ENCODE measurements at regions not wholly inside any gene's neighbourhood (a gene's known extent, or its start where the extent isn't known, plus 50 kb on each side); places are given as distances from the start of the nearest gene placed in this dataset.

DNA sequence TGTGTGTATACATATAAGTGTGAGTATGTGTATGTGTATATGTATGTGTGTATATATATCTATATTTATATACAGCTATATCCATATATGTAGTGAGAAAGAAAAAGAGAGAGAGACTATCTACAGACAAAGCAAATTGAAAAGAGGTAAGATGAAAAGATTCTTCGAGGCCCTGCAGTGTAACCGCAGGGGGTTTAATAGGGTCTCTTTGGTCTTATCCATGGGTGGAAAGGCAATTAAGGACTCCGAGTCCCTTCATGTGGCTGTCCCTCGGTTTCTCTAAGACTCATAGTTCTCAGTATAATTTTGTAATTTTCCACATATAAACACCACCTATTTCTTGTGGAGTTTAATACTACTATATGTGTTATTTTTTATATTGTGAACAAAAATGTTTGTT lies 50.6 kb upstream of the JAZF1 start:
- no peak for DNase-seq (ENCODE audit: extremely low spot score)
- 96% methylated on average over 4 of the region's 4 CpGs for WGBS
- H3K4me1 ChIP-seq (ENCODE audit: insufficient read depth): no peaks in the 10 kb centered on the region
- H3K4me3 ChIP-seq (ENCODE audit: low read depth, low read length): no peak overlapping the region
- H3K36me3 ChIP-seq (ENCODE audit: insufficient read depth): no peaks in the 10 kb centered on the region
- no peak overlapping the region for H3K27ac ChIP-seq (ENCODE audit: low read depth)

DNA sequence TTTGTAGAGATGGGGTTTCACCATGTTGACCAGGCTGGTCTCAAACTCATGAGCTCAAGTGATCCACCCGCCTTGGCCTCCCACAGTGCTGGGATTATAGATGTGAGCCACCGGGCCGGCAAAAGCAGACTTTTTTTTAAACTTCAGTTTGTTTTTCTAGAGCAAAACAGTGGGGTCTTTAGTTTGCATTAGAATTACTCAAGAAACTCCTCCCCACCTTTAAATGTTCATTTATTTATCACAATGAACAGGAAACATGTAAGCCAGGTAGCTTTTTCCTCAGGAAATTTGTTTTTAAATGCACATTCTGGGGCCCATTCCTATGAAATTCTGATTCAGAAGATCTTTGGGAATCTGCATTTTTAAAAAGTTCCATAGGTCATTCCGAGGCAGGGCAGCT lies 56.0 kb upstream of the JAZF1 start:
- Histone ChIP-seq H3K4me1 (ENCODE audit: insufficient read depth) (no peaks in the 10 kb centered on the region), H3K36me3 (ENCODE audit: insufficient read depth) (no peaks in the 10 kb centered on the region), H3K4me3 (ENCODE audit: low read depth, low read length) (no peak overlapping the region), H3K27ac (ENCODE audit: low read depth) (no peak overlapping the region)
- 87% methylated on average over 4 of the region's 4 CpGs for WGBS
- DNase-seq (ENCODE audit: extremely low spot score): no peak

DNA sequence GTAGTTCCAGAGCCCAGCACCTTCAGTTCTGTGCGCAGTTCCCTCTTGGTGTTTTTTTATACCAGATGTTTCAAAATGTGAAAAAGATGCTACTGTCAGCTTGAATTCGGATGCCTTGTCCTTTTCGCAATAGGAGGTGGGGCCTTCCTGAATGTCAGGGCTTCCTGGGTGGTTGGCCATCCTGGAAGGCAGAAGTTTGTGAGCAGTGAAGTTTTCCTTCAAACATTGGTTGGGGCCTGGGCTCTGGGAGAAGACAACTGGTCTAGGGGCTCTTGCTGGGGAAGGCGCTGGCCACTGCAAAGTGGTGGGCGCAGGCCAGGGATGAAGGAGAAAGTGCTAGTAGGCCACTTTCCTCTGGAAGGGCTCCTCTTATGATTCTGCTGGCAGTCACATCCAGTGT lies 56.8 kb upstream of the JAZF1 start:
- Histone ChIP-seq H3K36me3 (ENCODE audit: insufficient read depth) (no peaks in the 10 kb centered on the region), H3K4me1 (ENCODE audit: insufficient read depth) (no peaks in the 10 kb centered on the region), H3K27ac (ENCODE audit: low read depth) (no peak overlapping the region), H3K4me3 (ENCODE audit: low read depth, low read length) (no peak overlapping the region)
- 74% methylated on average over 5 of the region's 5 CpGs for WGBS
- DNase-seq (ENCODE audit: extremely low spot score): no peak

DNA sequence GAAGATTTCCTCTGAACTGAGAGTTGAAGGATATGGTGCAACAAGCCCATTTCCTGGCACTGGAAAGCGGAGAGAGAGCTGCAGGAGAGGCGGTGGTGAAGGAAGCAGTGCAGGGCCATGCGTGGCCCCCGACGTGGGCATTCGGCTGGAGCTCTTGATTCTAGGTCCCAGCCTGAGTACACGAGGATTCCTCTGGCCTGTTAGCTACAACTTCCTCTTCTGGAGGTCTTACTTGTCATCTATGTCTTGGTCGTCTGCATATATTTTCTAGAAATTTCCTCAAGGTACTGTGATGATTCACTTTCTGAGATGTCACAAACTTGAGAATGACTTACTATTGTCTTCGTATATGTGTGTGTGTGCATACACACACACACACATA lies 59.2 kb upstream of the JAZF1 start:
- Histone ChIP-seq H3K4me3 (ENCODE audit: low read depth, low read length) (no peak overlapping the region), H3K27ac (ENCODE audit: low read depth) (no peak overlapping the region), H3K4me1 (ENCODE audit: insufficient read depth) (no peaks in the 10 kb centered on the region), H3K36me3 (ENCODE audit: insufficient read depth) (no peaks in the 10 kb centered on the region)
- 84% methylated on average over 9 of the region's 9 CpGs for WGBS
- DNase-seq (ENCODE audit: extremely low spot score): no peak

DNA sequence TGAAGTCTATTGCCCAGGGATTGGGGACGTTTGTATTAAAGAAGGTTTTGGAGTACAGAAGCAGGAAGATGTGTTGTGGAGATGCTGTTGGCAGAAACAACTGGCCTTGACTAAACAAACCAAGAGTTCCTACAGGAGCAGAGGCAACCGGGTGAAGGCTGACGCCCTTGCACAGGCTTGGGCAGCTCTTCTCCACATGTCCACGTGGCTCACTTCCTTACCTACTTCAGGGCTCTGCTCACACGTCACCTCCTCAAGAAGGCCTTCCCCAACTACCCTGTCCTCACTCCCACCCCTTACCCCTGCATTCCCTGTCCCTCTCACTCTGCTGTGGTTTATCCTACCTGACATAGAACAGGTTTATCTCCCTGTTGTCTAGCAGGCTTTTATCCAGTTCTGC lies 59.9 kb upstream of the JAZF1 start:
- DNase-seq (ENCODE audit: extremely low spot score): no peak
- Histone ChIP-seq H3K4me3 (ENCODE audit: low read depth, low read length) (no peak overlapping the region), H3K36me3 (ENCODE audit: insufficient read depth) (no peaks in the 10 kb centered on the region), H3K4me1 (ENCODE audit: insufficient read depth) (no peaks in the 10 kb centered on the region), H3K27ac (ENCODE audit: low read depth) (no peak overlapping the region)
- 73% methylated on average over 5 of the region's 5 CpGs for whole genome bisulfite sequencing

DNA sequence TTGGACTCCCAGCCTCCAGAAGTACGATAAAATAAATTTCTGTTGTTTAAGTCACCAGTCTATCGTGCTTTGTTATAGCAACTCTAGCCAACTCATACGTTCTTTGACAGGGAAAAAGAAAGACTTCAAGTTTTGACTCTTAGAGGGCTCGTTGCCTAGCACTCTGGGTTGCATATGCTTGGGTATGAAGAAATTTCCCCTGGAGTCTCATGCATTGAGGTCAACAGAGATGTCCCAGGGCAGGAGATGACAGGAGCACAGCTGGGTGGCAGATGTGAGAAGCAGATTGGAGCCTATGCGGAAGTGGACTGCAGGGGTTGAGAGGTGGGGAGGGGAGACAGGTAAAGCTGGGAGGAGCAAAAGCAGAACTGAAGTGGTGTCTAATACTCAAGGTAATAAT lies 63.3 kb upstream of the JAZF1 start:
- Histone ChIP-seq H3K4me3 (ENCODE audit: low read depth, low read length) (no peak overlapping the region), H3K27ac (ENCODE audit: low read depth) (no peak overlapping the region), H3K36me3 (ENCODE audit: insufficient read depth) (no peaks in the 10 kb centered on the region), H3K4me1 (ENCODE audit: insufficient read depth) (no peaks in the 10 kb centered on the region)
- DNase-seq (ENCODE audit: extremely low spot score): no peak
- 95% methylated on average over 5 of the region's 5 CpGs for WGBS

DNA sequence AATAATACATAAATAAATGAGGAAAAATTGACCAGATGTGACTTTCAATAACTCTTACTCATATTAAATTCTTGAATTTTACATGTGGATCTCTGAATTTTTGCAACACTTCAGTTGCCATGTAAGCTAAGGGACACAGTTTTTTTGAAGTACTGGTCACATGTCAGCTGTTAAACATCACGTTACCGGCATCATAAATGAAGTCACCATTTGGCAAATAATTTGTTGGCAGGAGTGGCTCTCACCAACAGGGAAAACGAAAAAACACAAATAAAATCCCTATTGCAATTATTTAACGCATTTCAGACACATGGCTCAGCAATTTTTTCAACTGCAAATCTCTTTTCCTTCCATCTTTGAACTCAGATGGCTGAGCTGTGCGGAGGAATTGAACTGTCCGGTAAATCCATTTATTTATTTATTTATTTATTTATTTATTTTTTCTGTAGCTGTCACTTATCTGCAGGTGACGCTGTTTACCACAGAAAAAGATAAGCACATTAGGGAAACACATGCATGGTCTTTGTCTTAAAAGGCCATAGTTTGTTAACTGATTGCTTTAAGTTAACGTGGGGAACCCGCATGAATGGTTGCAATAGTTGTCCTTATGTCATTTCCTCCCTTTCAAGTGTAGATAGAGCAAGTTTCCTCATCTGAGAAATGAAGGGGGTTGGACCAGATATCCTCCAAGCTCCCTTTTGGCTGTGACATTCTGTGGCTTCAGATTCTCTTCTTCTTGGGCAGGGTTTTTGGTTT lies 64.7 kb upstream of the JAZF1 start:
- no peak for DNase-seq (ENCODE audit: extremely low spot score)
- H3K27ac ChIP-seq (ENCODE audit: low read depth): no peak overlapping the region
- no peaks in the 10 kb centered on the region for H3K36me3 ChIP-seq (ENCODE audit: insufficient read depth)
- H3K4me1 ChIP-seq (ENCODE audit: insufficient read depth): no peaks in the 10 kb centered on the region
- 79% methylated on average over 9 of the region's 9 CpGs for WGBS
- H3K4me3 ChIP-seq (ENCODE audit: low read depth, low read length): no peak overlapping the region

DNA sequence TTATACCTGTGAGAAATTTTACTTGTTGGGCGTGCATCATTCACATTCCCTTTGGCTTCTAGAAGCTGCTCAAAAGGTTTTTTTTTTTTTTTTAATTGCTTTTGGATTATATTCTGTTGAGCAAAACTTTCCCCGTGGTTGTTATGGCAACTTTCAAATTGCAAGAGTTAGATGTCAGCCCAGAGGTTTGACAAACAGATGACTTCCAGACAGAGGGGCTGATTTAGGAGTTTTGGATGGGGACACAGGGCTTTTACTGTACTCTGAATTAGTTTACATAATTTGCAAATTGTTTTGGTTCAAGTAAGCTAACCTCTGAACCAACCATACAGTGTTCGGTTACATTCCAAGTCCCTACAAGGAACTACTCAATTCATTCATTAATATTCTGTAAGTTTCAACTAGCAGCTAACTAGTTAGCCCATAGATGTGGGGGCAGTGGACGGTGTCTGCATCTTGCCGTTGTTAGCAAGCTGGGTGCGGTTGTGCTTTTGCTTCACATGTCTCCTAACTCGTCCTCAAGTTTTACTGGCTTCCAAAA lies 66.4 kb upstream of the JAZF1 start:
- H3K27ac ChIP-seq (ENCODE audit: low read depth): no peak overlapping the region
- no peak for DNase-seq (ENCODE audit: extremely low spot score)
- WGBS: 43% methylated on average over 7 of the region's 7 CpGs
- no peak overlapping the region for H3K4me3 ChIP-seq (ENCODE audit: low read depth, low read length)
- no peaks in the 10 kb centered on the region for H3K36me3 ChIP-seq (ENCODE audit: insufficient read depth)
- no peaks in the 10 kb centered on the region for H3K4me1 ChIP-seq (ENCODE audit: insufficient read depth)

DNA sequence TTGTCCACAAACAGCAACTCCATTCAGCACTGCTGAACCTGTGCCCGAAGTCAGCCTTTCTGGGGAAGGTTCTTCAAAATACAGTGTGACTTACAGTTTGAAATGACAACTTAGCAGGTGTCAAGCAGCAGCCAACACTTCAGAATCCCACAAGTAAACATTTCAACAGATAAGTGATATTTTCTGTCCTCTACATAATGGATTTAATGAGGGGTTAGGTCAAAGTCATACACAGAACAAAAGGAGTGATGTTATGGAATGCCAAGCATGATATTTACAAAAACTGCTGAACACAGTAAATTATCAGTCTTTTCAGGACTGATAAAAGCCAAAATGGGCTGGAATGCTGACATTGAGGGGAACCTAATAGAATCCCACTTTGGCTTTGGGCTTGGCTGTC lies 77.6 kb upstream of the JAZF1 start:
- WGBS: 48% methylated on average over 1 of the region's 1 CpG

DNA sequence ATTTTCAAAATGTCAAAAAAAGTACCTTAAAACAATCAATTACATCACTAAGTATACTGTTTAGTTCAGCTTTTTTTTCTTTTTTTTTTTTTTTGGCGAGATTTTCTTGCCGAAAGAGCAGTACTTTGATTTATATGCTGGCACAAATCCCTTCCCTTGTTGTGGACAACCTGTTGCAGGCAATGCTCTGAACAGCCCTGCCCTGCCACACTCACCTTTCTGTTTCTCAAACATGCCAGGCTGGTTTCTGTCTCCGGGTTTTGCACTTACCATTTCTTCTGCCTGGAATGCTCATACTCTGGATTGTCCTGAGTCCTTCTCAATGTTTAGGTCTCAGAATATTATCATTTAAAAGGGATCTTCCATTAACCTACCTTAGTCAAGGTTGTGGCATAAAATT lies 80.4 kb upstream of the JAZF1 start:
- 70% methylated on average over 3 of the region's 3 CpGs for WGBS
- H3K27ac ChIP-seq (ENCODE audit: low read depth): no peak overlapping the region

More for the DNA sequence above, 77.6 kb upstream of the JAZF1 start:
- Histone ChIP-seq H3K4me3 (ENCODE audit: low read depth, low read length) (no peak overlapping the region), H3K36me3 (ENCODE audit: insufficient read depth) (no peaks in the 10 kb centered on the region), H3K27ac (ENCODE audit: low read depth) (no peak overlapping the region), H3K4me1 (ENCODE audit: insufficient read depth) (no peaks in the 10 kb centered on the region)
- no peak for DNase-seq (ENCODE audit: extremely low spot score)

DNA sequence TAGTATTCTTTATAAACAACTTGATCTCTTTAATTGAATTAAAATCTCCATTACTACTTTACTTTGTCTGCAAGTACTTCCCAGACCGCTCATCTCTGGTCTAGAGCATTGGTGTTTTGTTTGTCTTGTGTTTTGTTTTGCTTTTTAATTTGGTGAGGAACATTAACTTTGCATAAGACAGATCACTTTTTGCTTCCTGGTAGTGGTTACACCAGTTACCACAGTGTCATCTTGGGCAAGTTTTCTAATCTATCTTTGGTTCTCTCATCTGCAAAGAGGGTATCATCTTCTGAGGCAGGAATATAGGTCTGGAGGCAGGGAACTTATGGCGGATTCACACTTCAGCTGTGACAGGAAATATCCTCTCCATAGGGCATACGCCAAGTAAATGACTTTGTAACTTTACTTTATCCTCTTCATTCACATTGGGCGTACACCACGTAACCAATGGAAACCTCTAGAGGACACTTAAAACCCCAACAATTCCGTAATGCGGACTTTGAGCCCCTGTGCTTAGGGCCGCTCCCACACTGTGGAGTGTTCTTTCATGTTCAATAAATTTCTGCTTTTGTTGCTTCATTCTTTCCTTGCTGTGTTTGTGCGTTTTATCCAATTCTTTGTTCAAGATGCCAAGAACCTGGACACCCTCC lies 83.2 kb upstream of the JAZF1 start:
- WGBS: 97% methylated on average over 9 of the region's 9 CpGs
- no peaks in the 10 kb centered on the region for H3K36me3 ChIP-seq (ENCODE audit: insufficient read depth)
- no peak overlapping the region for H3K27ac ChIP-seq (ENCODE audit: low read depth)
- no peak for DNase-seq (ENCODE audit: extremely low spot score)
- no peak overlapping the region for H3K4me3 ChIP-seq (ENCODE audit: low read depth, low read length)
- no peaks in the 10 kb centered on the region for H3K4me1 ChIP-seq (ENCODE audit: insufficient read depth)

More for the DNA sequence above, 80.4 kb upstream of the JAZF1 start:
- Histone ChIP-seq H3K4me1 (ENCODE audit: insufficient read depth) (no peaks in the 10 kb centered on the region), H3K36me3 (ENCODE audit: insufficient read depth) (no peaks in the 10 kb centered on the region), H3K4me3 (ENCODE audit: low read depth, low read length) (no peak overlapping the region)
- DNase-seq (ENCODE audit: extremely low spot score): no peak

DNA sequence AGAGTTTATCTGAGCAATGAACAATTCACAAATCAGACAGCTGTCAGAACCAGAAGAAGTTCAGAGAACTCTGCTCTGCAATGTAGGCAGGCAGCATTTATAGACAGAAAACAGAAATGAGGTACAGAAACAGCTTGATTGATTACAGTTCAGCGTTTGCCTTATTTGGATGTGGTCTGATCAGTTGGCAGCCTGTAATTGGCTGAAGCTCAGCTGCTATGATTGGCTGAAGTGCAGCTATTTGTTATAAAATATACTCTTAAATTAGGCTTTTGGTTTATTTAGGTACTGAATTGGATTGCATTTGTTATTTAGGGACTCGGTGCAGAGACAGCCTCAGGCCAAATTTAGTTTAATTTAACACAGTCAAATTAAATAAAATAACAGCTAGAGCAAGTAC lies 85.8 kb upstream of the JAZF1 start:
- Histone ChIP-seq H3K36me3 (ENCODE audit: insufficient read depth) (no peaks in the 10 kb centered on the region), H3K4me1 (ENCODE audit: insufficient read depth) (no peaks in the 10 kb centered on the region), H3K4me3 (ENCODE audit: low read depth, low read length) (no peak overlapping the region), H3K27ac (ENCODE audit: low read depth) (no peak overlapping the region)
- no peak for DNase-seq (ENCODE audit: extremely low spot score)
- 66% methylated on average over 2 of the region's 2 CpGs for WGBS

DNA sequence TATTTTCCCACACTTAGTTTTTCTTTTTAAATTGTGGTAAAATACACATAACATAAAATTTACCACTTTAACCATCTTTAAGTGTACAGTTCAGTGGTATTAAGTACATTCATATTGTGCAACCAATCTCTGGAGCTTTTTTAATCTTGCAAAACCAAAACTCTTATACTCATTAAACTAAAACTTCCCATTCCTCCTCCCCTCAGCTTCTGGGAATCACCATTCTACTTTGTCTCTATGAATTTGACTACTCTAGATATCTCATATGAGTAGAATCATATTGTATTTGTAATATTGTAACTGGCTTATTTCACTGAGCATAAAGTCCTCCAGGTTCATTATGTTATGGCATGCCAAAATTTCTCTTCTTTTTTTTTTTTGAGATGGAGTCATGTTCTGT lies 86.4 kb upstream of the JAZF1 start:
- H3K36me3 ChIP-seq (ENCODE audit: insufficient read depth): no peaks in the 10 kb centered on the region
- H3K27ac ChIP-seq (ENCODE audit: low read depth): no peak overlapping the region
- DNase-seq (ENCODE audit: extremely low spot score): no peak
- no peak overlapping the region for H3K4me3 ChIP-seq (ENCODE audit: low read depth, low read length)
- H3K4me1 ChIP-seq (ENCODE audit: insufficient read depth): no peaks in the 10 kb centered on the region

DNA sequence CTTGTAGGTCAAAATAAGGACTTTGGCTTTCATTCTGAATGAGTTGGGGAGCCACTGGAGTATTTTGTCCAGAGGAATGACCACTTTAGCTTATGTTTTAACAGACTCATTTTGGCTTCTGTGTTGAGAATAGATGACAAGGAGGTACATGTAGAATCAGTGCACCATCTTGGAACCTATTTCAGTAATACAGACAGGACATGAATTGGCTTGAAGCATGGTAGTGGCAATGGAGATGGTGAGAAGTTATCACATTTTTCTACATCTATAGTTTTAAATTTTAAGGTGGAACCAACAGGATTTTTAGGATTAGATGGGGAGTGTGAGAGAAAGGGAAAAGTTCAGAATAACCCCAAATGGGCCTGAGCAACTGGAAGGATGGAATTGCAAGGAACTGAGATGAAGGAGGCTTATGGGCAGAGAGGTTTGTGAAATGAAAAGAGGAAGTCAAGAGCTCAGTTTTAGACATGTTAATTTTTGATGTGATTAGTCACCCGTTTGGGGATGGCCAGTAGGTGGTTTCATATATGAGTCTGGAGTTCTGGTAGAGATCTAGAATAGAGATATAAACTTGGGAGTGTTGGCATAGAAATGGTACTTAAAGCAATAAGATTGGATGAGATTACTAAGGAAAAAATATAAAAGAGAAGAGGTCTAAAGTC lies 89.2 kb upstream of the JAZF1 start:
- Histone ChIP-seq H3K27ac (ENCODE audit: low read depth) (no peak overlapping the region), H3K4me1 (ENCODE audit: insufficient read depth) (no peaks in the 10 kb centered on the region), H3K4me3 (ENCODE audit: low read depth, low read length) (no peak overlapping the region), H3K36me3 (ENCODE audit: insufficient read depth) (no peaks in the 10 kb centered on the region)
- DNase-seq (ENCODE audit: extremely low spot score): no peak
- 74% methylated on average over 1 of the region's 1 CpG for WGBS
